ENCODE measurements at regions not wholly inside any gene's neighbourhood (a gene's known extent, or its start where the extent isn't known, plus 50 kb on each side); places are given as distances from the start of the nearest gene placed in this dataset.
"Not testable (repeated sequence)": the region's sequence is repeated elsewhere in the genome, so short reads cannot be mapped to it uniquely, and the experiment has no call there.

DNA sequence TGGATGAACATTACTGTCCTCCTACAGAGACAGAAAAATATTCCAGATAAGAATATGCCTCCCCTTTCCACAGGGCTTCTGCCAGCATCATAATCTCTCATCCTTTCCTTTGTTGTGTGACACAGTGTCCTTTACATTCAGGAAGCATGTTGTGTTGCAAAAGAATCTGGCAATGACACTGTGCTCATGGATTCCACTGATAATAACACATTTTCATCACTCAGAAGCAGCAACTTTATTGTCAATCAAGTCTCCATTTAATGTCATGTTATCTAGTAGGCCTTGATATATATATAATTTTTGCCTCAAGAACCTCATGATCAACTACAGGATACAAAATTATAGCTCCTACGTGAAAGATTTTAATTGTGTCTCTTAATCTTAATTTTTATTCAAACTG, 833.9 kb downstream of the FSTL5 start:
- no peak for DNase-seq
- in situ Hi-C loops (cut with MboI; ENCODE audit: low pct_unique_long_range_greater_than_20kb, low sequenced_read_pairs), result no loop called here

GRCh38 chr4:161321706-161322105, 842.1 kb downstream of the FSTL5 start:
- no peak for DNase-seq
- in situ Hi-C loops (cut with MboI; ENCODE audit: low pct_unique_long_range_greater_than_20kb, low sequenced_read_pairs), result no loop called here

DNA sequence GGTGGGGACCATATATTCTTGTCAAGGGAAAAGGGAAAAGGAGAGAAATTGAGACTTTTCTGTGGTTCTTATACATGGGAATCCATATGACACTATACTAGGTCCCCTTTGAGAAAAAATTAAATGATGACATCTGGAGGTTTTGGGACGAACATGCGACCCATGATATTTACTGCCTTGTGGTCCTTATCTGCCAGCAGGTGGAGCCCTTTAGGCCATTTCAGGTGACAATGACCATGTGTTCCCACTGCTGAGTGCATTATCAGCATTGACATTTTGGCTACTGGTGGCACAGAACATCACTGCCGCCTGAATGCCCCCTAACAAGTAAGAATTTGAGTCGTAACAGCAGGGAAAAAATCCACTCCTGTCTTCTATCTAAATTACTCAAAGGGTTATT, 843.4 kb downstream of the FSTL5 start:
- DNase-seq, result peak; percentile 55

GRCh38 chr4:161317000-161317399, 846.8 kb downstream of the FSTL5 start:
- in situ Hi-C loops (cut with MboI; ENCODE audit: low pct_unique_long_range_greater_than_20kb, low sequenced_read_pairs), result no loop called here
- DNase-seq, result no peak

More for the DNA sequence above, 843.4 kb downstream of the FSTL5 start:
- in situ Hi-C loops (cut with MboI; ENCODE audit: low pct_unique_long_range_greater_than_20kb, low sequenced_read_pairs), result no loop called here

- in situ Hi-C loops (cut with MboI; ENCODE audit: low pct_unique_long_range_greater_than_20kb, low sequenced_read_pairs), result no loop called here
- DNase-seq, result no peak
Measured at GRCh38 chr4:161314371-161314770, 849.4 kb downstream of the FSTL5 start.

DNA sequence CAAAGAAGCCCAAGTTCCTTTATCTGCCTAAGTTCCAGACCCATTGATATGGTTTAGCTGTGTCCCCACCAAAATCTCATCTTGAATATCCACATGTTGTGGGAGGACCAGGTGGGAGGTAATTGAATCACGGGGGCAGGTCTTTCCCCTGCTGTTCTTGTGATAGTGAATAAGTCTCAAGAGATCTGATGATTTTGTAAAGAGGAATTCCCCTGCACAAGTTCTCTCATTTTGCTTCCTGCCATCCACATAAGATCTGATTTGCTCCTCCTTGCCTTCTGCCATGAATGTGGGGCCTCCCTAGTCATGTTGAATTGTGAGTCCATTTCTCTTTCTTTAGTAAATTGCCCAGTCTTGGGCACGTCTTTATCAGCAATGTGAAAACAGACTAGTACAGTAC, 860.2 kb downstream of the FSTL5 start:
- in situ Hi-C loops (cut with MboI; ENCODE audit: low pct_unique_long_range_greater_than_20kb, low sequenced_read_pairs), result no loop called here
- DNase-seq, result no peak

- in situ Hi-C loops (cut with MboI; ENCODE audit: low pct_unique_long_range_greater_than_20kb, low sequenced_read_pairs), result no loop called here
- no peak for DNase-seq
Measured at GRCh38 chr4:161291222-161291621, 872.6 kb downstream of the FSTL5 start.

DNA sequence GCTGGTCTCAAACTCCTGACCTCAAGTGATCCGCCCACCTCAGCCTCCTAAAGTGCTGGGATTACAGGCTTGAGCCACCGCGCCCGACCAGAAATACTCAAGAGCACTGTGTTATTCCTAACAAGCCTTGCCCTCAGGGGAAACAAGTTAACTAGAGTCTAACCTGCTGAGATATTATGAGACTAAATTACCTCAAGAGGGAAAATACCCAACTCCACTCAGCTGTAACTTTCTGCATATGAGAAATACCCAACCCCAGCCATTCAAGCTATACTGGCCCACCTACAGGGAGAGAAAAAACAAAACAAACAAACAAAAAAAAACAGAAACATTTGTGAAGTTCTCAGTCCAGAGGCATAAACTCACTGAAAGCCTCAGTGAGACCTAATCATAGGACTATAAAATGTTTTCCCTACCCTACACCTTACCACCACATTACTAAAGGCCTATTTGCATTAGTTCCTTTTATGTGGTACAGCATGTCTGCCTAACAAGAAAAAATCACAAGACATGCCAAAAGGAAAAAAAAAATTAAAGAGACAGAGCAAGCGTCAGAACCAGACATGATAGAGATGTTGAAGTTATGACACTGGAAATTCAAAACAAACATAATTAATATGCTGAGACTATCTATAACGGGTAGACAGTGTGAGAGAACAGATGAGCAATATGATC, 876.0 kb downstream of the FSTL5 start:
- no peak for DNase-seq
- in situ Hi-C loops (cut with MboI; ENCODE audit: low pct_unique_long_range_greater_than_20kb, low sequenced_read_pairs), result no loop called here

DNA sequence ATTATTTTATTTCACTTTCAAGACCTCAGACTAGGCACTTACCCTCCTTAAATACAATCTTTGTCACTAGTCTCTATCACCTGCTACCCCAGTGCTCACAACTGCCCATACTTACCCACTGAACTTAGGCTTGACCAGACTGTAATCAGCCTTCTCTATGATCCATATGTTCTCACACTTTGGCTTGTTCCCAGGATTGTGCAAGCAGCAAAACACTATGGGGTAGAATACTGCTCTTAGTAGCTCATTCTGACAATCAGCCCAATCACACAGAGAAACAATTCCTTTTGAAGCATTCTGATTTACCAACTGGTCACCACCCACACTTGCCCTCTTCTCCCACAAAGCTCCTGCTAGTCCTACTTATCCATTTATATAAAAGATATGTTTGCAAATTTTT, 878.3 kb downstream of the FSTL5 start:
- no peak for DNase-seq
- in situ Hi-C loops (cut with MboI; ENCODE audit: low pct_unique_long_range_greater_than_20kb, low sequenced_read_pairs), result no loop called here

- in situ Hi-C loops (cut with MboI; ENCODE audit: low pct_unique_long_range_greater_than_20kb, low sequenced_read_pairs), result no loop called here
- DNase-seq, result no peak
Measured at GRCh38 chr4:161280929-161281328, 882.9 kb downstream of the FSTL5 start.

DNA sequence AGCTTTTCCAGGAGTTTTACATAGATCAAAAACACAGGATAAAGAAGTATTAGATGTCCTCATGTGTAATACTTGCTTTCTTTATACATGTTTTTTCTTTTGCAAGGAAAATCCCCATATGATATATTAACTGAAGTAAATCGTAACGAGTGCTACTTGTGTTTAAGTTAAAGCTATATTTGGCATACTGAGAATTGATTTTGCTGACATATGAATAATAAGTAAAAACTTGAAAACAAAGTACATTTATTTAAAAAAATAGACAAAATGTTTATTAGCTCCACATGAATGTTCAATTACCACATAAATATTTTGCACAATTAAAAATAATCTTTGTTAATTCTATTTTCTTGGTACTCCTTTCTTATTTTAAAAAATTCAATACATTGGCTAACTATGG, 884.7 kb downstream of the FSTL5 start:
- no peak for DNase-seq
- in situ Hi-C loops (cut with MboI; ENCODE audit: low pct_unique_long_range_greater_than_20kb, low sequenced_read_pairs), result no loop called here

GRCh38 chr4:161277150-161277787, 886.5 kb downstream of the FSTL5 start:
- DNase-seq; in situ Hi-C loops (cut with MboI; ENCODE audit: low pct_unique_long_range_greater_than_20kb, low sequenced_read_pairs): not testable (repeated sequence)

GRCh38 chr4:161273607-161274006, 890.2 kb downstream of the FSTL5 start:
- in situ Hi-C loops (cut with MboI; ENCODE audit: low pct_unique_long_range_greater_than_20kb, low sequenced_read_pairs), result no loop called here
- DNase-seq, result no peak

- in situ Hi-C loops (cut with MboI; ENCODE audit: low pct_unique_long_range_greater_than_20kb, low sequenced_read_pairs), result no loop called here
- no peak for DNase-seq
Measured at GRCh38 chr4:161260819-161261218, 903.0 kb downstream of the FSTL5 start.

- DNase-seq, result peak; percentile 32
- in situ Hi-C loops (cut with MboI; ENCODE audit: low pct_unique_long_range_greater_than_20kb, low sequenced_read_pairs), result no loop called here
Measured at GRCh38 chr4:161256716-161257115, 907.1 kb downstream of the FSTL5 start.

DNA sequence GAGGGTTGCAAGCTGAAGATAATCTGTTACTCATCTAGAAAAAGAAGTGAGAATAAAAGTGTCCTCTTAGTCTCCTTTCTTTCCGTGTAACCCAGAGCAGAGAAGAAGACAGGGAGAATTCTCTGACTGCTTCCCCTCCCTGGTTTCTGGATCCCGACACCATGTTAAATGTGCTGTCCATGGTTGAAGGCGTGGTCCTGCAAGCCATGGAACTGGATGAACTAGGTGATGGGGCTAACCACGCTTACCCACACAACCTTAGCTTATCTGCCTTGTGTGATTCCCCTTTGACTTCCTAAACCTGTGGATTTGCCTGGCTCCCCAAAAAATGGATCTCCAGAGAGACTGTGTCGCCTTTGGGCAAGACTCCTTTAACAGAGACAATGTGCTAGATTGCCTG, 907.6 kb downstream of the FSTL5 start:
- DNase-seq, result peak; percentile 16
- in situ Hi-C loops (cut with MboI; ENCODE audit: low pct_unique_long_range_greater_than_20kb, low sequenced_read_pairs), result no loop called here

- in situ Hi-C loops (cut with MboI; ENCODE audit: low pct_unique_long_range_greater_than_20kb, low sequenced_read_pairs), result no loop called here
- DNase-seq, result no peak
Measured at GRCh38 chr4:161254375-161254774, 909.4 kb downstream of the FSTL5 start.

DNA sequence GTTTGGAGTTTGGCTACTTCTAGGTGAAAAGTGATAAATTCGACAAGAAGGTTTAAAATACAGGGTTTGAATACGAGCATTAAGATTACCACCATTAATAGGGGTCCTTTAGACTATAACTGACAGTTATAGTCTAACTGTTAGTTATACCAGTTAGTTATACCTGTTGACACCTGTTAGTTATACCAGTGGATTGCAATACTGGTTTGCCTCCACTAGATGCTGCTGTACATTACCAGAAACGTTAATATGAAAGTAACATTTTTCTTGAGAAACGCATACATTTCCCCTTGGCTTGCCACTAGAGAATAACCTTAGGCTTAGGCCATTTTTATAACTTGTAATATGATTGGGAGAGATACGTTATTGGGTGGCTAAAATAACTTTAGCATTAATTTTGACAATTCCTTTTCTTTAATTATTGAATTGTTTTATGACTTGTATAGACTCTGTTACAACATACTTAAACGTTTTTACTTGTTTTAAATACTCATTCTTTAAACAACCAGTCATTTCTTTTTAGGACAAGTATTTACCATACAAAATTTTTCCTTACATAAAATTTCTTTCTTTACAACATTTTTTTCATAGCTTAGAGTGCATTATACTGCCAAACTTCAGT, 911.2 kb downstream of the FSTL5 start:
- in situ Hi-C loops (cut with MboI; ENCODE audit: low pct_unique_long_range_greater_than_20kb, low sequenced_read_pairs), result no loop called here
- peak; percentile 54 for DNase-seq

GRCh38 chr4:161249779-161250440, 913.9 kb downstream of the FSTL5 start:
- DNase-seq, result no peak
- in situ Hi-C loops (cut with MboI; ENCODE audit: low pct_unique_long_range_greater_than_20kb, low sequenced_read_pairs), result no loop called here

- in situ Hi-C loops (cut with MboI; ENCODE audit: low pct_unique_long_range_greater_than_20kb, low sequenced_read_pairs), result no loop called here
- DNase-seq, result no peak
Measured at GRCh38 chr4:161248880-161249279, 914.9 kb downstream of the FSTL5 start.
